Activated T-cell treated with anti-CD3 and anti-CD28 coated beads, Interleukin-2, amount 50 U/mL, for 24 hours (primary cell): ENCODE measurements at regions not wholly inside any gene's neighbourhood (a gene's known extent, or its start where the extent isn't known, plus 50 kb on each side); places are given as distances from the start of the nearest gene placed in this dataset.

Experiments
- DNase-seq: peaks from one replicate; pipeline ENCODE4 v3.0.0-alpha.2; 2020
- H3K27ac Mint-ChIP-seq: 2 replicates; pipeline ENCODE4 v1.8.0; 2020; ENCODE audit warnings: mild to moderate bottlenecking, mixed read lengths
- H3K27me3 Mint-ChIP-seq: 2 replicates; pipeline ENCODE4 v1.8.0; 2020; ENCODE audit warnings: mixed read lengths
- H3K36me3 Mint-ChIP-seq: 2 replicates; pipeline ENCODE4 v1.8.0; 2020; ENCODE audit warnings: low read depth, mixed read lengths
- H3K4me1 Mint-ChIP-seq: 2 replicates; pipeline ENCODE4 v1.8.0; 2020; ENCODE audit warnings: low read depth, mixed read lengths
- H3K4me3 Mint-ChIP-seq: 2 replicates; pipeline ENCODE4 v1.8.0; 2020; ENCODE audit warnings: mild to moderate bottlenecking, moderate library complexity, mixed read lengths
- H3K9me3 Mint-ChIP-seq: 2 replicates; pipeline ENCODE4 v1.8.0; 2020; ENCODE audit warnings: mixed read lengths

DNA sequence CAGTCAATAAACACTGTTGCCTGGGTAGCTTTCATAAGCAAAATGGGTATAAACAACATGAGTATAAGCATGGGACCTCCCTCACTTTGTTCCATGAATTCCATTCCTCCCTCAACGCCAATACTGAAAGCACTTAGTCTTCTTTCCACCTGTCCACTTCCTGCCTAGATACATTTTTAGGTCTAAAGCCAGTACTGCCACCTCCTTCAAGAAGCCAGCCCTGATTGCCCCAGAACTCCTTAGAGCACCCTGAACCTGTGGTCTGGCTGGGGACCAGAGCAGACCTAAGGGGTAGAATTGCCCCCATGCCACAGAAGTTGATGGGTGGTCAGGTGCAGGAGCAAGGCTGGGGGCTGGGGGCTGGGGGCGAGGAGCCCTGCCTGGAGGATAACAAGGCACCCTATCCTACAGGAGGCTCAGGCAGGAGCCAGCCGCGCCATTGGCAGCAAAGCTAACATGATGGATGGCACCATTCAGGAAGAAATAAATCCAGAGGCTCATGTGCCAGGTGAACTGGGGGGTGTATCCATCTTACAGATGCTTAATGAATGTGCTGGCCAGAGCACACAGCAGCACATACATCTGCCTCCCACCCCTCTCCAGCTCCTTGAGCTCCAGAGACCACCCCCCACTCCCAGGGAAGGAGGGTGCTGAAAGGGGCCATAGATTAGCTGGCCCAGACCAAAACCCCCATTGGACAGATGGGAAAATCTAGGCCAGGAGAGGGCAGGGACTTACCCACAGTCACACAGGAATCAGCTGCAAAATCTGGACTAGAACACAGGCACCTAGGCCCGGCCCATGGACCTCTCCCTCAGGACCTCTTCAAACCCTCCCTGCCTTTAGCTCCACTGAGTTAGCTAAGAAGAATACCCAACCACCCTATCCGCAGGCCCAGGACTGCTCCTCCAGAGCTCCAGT lies 113.8 kb upstream of the LINGO1 start:
- DNase-seq = no peak
- Mint-ChIP-seq H3K36me3 (no peaks in the 10 kb centered on the region), H3K27me3 (no peaks in the 10 kb centered on the region), H3K4me1 (peaks cover 6% of the 10 kb centered on the region), H3K4me3 (no peak overlapping the region), H3K27ac (no peak overlapping the region), H3K9me3 (no peaks in the 10 kb centered on the region)

DNA sequence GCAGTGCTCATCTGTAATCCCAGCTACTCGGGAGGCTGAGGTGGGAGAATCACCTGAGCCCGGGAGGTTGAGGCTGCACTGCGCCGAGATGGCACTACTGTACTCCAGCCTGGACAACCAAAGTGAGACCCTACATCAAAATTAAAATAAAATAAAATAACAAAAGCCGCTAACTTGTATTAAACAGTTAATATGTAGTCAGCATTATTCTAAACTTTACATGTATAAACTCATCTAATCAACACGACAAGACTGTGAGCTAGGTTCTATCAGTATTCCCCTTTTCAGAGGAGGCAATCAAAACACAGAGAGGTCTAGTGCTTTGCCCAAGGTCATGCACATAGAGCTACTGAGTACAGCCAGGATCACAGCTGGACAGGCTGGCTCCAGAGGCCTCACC lies 111.7 kb upstream of the LINGO1 start:
- Mint-ChIP-seq H3K27me3 (peaks cover 8% of the 10 kb centered on the region), H3K4me3 (no peak overlapping the region), H3K9me3 (no peaks in the 10 kb centered on the region), H3K36me3 (no peaks in the 10 kb centered on the region), H3K27ac (no peak overlapping the region), H3K4me1 (peaks cover 6% of the 10 kb centered on the region)
- no peak for DNase-seq

DNA sequence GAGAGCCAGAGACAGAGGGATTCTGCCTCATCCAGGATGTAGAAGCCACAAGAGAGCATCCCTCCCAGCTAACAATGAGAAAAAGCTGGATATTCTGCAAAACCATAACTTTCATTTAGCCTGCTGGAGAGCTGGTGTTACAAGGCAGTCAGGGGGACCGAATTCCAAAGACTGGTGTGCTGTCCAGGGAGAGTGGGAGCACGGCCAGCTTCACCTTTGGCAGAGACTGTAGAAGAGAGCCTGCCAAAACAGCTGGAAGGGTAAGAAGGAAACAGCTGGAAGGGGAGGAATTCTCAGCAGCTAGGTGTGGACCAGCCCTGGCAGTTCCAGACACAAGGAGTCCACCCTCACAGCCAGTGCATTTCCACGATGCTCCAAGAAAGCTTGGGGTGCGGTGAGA lies 109.9 kb upstream of the LINGO1 start:
- no peak overlapping the region for H3K4me3 Mint-ChIP-seq
- no peak for DNase-seq
- no peak overlapping the region for H3K27ac Mint-ChIP-seq
- no peaks in the 10 kb centered on the region for H3K36me3 Mint-ChIP-seq
- peaks cover 16% of the 10 kb centered on the region for H3K27me3 Mint-ChIP-seq
- H3K4me1 Mint-ChIP-seq = peaks cover 4% of the 10 kb centered on the region
- no peaks in the 10 kb centered on the region for H3K9me3 Mint-ChIP-seq

DNA sequence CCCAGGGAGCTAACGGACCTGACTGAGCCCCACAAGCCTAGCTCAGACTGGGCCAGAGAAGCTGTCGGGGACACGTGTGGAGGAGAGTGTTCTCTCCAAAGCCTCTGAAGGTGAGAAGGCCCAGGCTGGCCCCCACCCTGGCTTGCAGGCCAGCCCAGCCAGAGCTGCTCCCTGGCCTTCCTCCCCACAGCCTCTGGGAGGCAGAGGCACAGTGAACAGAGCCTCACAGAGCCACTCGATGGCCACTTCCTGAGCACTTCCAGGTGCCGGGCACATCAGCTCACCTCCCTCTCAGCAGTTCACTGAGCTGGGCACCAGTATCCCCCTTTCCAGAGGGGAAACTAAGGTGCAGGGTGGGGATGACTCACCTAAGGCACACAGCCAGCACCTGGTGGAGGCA lies 109.4 kb upstream of the LINGO1 start:
- Mint-ChIP-seq H3K27ac (no peak overlapping the region), H3K27me3 (peaks cover 16% of the 10 kb centered on the region), H3K4me1 (no peaks in the 10 kb centered on the region), H3K36me3 (no peaks in the 10 kb centered on the region), H3K4me3 (no peak overlapping the region), H3K9me3 (no peaks in the 10 kb centered on the region)
- DNase-seq = no peak

DNA sequence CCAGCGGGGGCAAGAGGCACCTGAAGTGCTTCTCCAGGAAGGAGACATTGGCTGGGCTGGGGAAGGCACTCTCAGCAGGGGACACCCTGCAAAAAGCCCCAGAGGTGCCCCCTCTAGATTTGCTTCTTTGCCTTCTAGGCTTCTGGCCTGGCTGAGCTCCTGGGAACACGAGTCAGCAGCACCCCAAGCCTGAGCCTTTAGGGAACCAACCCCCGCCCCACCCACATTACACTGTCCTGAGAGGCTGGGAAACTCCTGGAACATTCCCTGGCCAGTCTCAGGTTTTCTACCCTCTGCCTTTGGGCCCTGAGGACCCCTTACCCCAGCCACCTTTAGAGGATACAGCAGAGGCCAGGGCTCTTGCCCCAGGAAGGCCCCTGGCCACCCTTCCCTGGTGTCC lies 108.4 kb upstream of the LINGO1 start:
- H3K36me3 Mint-ChIP-seq = no peaks in the 10 kb centered on the region
- H3K9me3 Mint-ChIP-seq = no peaks in the 10 kb centered on the region
- no peak overlapping the region for H3K27ac Mint-ChIP-seq
- H3K4me3 Mint-ChIP-seq = no peak overlapping the region
- DNase-seq = no peak
- H3K4me1 Mint-ChIP-seq = no peaks in the 10 kb centered on the region
- peaks cover 16% of the 10 kb centered on the region for H3K27me3 Mint-ChIP-seq

DNA sequence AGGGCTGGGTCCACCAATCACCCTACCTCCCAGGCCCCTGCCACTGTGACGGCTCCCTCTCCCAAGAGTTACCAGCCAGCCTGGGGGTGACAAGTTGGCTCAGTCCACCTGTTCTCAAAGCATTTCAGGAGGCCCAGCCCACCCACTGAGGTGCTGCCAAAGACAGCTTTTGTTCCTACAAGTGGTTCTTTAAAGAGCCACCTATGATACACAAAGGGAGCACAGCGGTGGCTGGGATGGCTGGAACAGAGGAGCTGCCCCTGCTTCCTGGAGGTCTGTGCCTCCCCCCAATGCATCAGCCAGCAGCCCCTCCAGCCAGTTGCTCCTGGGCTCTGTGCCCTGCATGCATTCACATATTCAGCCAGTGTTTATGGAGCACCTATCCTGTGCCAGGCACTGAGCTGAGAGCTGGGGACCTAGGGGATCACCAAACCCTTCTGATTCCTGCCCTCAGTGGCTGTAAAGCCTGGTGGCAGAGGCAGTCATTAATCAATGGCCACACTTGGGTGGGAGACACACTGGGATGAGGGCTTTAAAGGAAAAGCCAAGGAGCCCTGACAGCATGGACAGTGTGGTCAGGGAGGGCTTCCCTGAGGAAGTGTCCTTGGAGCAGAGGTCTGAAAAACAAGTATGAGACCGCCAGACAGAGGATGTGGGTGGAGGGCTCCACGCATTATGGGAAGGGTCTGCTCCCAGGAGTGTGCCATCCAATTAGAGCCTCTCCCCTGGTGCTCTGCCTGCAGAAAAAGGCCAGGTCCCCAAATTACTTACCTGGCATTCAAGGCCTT lies 107.1 kb upstream of the LINGO1 start:
- no peak for DNase-seq
- Mint-ChIP-seq H3K27me3 (peaks cover 16% of the 10 kb centered on the region), H3K36me3 (no peaks in the 10 kb centered on the region), H3K4me1 (no peaks in the 10 kb centered on the region), H3K27ac (no peak overlapping the region), H3K4me3 (no peak overlapping the region), H3K9me3 (no peaks in the 10 kb centered on the region)

DNA sequence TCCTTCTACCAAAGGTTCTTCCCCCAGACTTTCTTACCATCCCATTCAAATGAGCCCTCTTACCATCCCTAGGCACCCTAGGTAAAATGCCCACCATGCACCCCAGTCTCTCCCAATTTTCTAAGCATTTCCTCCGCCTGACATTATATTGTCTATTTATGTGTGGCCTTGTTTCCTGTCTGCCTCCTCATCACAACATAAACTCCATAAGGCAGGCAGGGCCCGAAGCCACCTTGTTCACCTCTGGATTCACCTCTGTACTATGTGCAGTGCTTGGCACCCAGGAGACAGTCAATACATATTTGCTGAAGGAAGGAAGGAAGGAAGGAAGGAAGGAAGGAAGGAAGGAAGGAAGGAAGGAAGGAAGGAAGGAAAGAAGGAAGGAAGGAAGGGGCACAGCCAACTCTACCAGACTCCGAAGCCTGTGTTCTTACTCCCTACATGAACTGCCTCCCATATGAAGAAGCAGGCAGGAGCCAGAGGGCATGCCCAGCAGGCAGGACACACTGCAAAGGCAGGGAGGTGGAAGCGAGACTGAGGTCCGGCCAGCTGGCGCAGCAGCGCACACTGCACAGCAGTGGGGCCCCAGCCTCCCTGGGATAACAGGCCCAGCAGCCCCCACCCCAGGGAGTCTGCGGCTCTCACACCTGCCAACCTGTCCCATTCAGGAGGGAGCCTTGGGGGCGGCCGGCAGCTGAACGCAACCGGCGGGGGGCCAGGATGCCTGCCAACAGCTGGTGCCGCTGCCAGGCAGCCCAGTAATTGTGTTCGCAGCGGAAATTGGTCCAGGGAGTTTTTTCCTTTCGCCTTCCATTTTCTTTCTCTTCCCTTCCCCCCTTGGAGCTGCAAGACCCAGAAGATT lies 106.0 kb upstream of the LINGO1 start:
- no peak overlapping the region for H3K4me3 Mint-ChIP-seq
- H3K27me3 Mint-ChIP-seq = peaks cover 16% of the 10 kb centered on the region
- no peaks in the 10 kb centered on the region for H3K4me1 Mint-ChIP-seq
- no peak overlapping the region for H3K27ac Mint-ChIP-seq
- no peaks in the 10 kb centered on the region for H3K9me3 Mint-ChIP-seq
- no peaks in the 10 kb centered on the region for H3K36me3 Mint-ChIP-seq
- DNase-seq = no peak

DNA sequence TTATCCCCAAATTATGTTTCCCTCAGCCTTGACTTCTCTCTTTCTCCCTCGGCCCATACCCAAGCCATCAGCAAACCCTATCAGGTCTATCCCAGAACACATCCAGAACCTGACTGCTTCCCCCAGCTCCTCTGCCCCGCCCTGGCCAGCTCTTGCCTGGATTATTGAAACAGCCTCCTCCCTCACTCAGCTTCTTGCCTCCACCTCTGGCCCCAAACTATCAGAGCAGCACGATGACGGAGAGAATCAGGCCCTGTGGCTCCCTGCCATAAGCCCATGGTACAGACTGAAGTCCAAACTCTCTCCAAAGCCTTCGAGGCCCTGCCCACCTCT lies 105.3 kb upstream of the LINGO1 start:
- H3K27ac Mint-ChIP-seq = no peak overlapping the region
- no peak overlapping the region for H3K4me3 Mint-ChIP-seq
- H3K9me3 Mint-ChIP-seq = no peaks in the 10 kb centered on the region
- no peak for DNase-seq
- no peaks in the 10 kb centered on the region for H3K4me1 Mint-ChIP-seq
- H3K36me3 Mint-ChIP-seq = no peaks in the 10 kb centered on the region
- peaks cover 17% of the 10 kb centered on the region for H3K27me3 Mint-ChIP-seq

DNA sequence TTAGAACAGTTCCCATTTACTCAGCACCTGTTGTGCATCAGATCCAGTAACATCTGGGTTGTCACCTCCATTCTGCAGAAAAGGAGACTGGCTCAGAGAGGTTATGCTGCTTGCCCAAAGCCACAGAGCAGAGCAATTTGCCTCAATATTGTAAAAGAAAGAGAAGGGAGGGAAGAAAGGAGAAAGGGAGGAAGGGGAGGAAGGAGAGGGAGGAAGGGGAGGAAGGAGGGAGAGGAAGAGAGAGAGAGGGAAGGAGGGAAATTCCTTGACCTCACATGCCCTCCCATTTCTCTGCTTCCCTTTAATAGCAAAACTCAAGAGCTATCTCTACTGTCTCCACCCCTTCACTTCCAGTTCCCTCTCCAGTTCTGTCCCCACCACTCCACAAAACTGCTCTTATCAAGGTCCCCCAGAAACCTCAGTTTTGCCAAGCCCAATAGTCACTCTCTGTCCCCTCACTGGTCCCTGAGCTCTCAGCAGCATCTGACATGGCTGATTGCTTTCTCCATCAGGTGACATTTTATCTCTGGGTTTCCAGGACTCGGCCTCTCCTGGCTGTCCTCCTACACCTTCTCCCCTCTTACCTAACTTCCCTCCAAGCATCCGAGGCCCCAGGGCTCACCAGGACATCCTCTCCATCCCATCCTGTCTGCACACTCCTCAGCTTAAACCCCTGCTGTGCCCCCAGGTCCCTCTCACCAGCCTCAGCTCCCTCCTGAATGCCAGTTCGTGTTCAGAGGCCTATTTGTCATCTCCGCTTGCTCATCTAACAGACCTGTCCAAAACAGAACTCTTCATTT lies 104.7 kb upstream of the LINGO1 start:
- DNase-seq = no peak
- H3K4me3 Mint-ChIP-seq = no peak overlapping the region
- no peak overlapping the region for H3K27ac Mint-ChIP-seq
- H3K27me3 Mint-ChIP-seq = peaks cover 22% of the 10 kb centered on the region
- no peaks in the 10 kb centered on the region for H3K9me3 Mint-ChIP-seq
- H3K36me3 Mint-ChIP-seq = no peaks in the 10 kb centered on the region
- no peaks in the 10 kb centered on the region for H3K4me1 Mint-ChIP-seq

DNA sequence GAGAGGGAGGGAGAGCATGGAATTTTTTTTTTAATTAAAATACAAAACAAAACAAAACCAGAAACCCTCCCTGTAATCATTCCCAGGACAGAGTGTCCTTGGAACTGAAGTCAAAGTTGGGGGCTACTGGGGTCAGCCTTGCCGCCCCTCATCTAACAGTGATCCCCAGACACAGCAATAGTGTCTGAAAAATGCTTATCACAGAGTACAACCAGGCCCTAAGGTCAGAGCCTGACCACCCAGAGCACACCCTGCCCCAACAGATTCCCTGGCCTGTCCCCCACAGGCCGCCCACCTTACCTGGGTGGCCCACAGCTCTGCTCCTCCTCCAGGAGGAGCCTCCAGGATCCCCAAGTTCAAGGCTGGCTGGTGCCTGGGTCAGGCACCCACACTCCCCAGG lies 101.6 kb upstream of the LINGO1 start:
- Mint-ChIP-seq H3K4me3 (no peak overlapping the region), H3K4me1 (no peaks in the 10 kb centered on the region), H3K27me3 (peaks cover 18% of the 10 kb centered on the region), H3K9me3 (no peaks in the 10 kb centered on the region), H3K27ac (no peak overlapping the region), H3K36me3 (no peaks in the 10 kb centered on the region)
- no peak for DNase-seq

DNA sequence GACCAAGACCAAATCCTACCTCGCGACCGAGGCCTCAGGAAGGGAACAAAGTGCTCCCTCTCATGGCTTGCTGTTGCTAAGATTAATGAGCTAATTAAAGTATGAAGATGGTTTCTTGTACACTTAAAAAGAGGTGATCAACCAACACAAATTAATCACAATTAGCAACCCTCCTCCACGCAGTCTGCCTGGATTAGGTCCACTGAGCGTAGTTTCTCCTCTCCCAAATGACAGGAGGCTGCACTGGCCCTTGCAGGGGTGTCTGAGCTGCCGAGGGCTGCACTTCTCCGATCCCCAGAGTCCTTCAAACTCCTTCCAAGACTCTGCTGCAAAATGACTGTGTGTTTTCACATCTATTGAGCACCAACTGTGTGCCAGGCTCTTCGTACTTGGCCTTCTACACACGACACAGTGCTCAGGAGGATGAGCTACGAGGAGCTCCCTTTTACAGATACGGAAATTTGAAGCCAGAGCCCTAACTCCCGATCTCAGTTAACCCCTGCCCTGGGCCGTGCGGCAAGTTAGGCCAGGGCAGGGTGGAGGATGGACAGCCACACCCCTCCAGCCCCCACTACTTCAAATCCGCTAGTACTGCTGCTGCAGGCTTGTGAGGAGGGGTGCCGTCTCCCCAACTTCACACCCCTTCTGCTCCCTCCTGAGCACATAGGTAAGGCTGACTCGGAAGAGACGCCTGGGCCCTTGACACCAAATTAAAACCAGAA lies 101.0 kb upstream of the LINGO1 start:
- no peak overlapping the region for H3K27ac Mint-ChIP-seq
- DNase-seq = no peak
- no peaks in the 10 kb centered on the region for H3K36me3 Mint-ChIP-seq
- H3K9me3 Mint-ChIP-seq = no peaks in the 10 kb centered on the region
- peaks cover 16% of the 10 kb centered on the region for H3K27me3 Mint-ChIP-seq
- H3K4me1 Mint-ChIP-seq = no peaks in the 10 kb centered on the region
- no peak overlapping the region for H3K4me3 Mint-ChIP-seq

DNA sequence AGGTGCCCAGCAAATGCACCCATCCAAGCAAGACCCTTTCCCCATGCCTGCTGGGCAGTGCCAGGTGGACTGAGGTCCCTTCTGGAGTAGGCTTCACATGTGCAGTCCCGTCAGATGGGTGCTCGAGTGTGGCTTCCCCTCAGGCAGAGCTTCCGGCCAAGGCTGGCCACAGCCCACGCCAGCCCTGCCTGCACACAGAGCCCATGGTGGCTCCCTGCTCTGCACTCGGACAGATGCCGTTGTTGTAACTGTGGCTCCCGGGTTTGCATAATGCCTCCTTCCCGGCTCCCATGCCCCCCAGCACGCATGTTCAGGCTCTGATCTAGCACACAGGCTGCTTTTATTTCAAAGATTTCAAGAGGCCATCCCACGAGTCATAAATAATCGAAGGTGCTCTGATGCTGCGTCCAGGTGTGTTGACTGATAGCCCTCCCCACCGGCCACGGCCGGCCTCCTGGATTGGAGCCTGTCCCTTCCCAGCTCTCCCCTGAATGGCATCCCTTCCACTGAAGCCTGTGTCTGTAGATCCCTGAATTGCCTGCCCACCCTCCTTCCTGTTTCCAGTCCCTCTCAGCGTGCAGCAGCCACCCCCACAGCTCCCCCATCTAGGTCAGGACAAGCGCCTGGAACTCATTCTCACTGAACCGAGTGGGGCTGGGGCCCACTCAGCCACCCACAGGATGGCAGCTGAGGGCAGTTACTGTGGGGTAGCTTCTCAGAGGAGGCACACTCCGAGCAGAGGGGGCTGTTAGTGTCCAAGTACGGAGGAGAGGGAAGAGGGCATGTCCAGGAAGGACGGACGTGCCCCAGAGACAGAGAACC lies 100.0 kb upstream of the LINGO1 start:
- Mint-ChIP-seq H3K4me3 (no peak overlapping the region), H3K27me3 (peaks cover 12% of the 10 kb centered on the region), H3K27ac (no peak overlapping the region), H3K36me3 (no peaks in the 10 kb centered on the region), H3K9me3 (no peaks in the 10 kb centered on the region), H3K4me1 (no peaks in the 10 kb centered on the region)
- DNase-seq = no peak

DNA sequence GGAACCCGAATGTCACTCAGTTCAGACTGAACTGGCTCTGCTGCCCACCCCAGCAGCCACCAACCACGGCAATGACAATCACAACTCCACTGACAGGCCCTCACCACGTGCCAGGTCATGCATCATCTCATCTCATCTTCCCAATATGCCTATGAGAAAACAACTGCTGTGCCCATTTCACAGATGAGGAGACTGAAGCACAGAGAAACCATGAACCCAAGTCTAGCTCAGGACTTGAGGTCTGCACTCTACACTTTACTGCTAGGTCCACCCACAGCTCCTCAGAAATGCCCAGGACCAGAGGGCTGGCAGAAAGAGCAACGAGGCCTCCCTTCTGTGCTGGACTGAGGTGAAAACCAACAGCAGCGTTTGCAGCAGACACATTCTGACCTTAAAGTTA lies 99.2 kb upstream of the LINGO1 start:
- no peaks in the 10 kb centered on the region for H3K36me3 Mint-ChIP-seq
- no peak overlapping the region for H3K27ac Mint-ChIP-seq
- H3K4me1 Mint-ChIP-seq = no peaks in the 10 kb centered on the region
- DNase-seq = no peak
- peaks cover 12% of the 10 kb centered on the region for H3K27me3 Mint-ChIP-seq
- H3K9me3 Mint-ChIP-seq = no peaks in the 10 kb centered on the region
- no peak overlapping the region for H3K4me3 Mint-ChIP-seq
